Panc1 (cell line): ENCODE measurements at regions not wholly inside any gene's neighbourhood (a gene's known extent, or its start where the extent isn't known, plus 50 kb on each side); places are given as distances from the start of the nearest gene placed in this dataset.

Experiments
- ATAC-seq: fragments of 200-7000 bp; cut with Tn5 transposase; 2 replicates; pipeline ENCODE4 v1.9.1; 2020; ENCODE audit warnings: mild to moderate bottlenecking, moderate library complexity
- BruUV-seq: library from RNA; stranded (reverse); fragments of 400-500 nt; replicated peaks from 2 replicates; lab custom pipeline; 2021; lab: Mats Ljungman, UMichigan
- CTCF ChIA-PET: fragments of 300-600 bp; sonication (Branson Sonifier 250); formaldehyde crosslinking; loops from one replicate; lab custom pipeline; 2022; ENCODE audit warnings: antibody characterized with exemption; lab: Charles Lee
- POLR2A ChIA-PET: fragments of 300-600 bp; sonication (Branson Sonifier 250); formaldehyde crosslinking; loops from one replicate; lab custom pipeline; 2022; ENCODE audit warnings: antibody characterized with exemption; lab: Charles Lee
- DNase-seq: peaks from one replicate; pipeline ENCODE4 v3.0.0-alpha.2; 2010; ENCODE audit warnings: low read depth, low spot score
- H3K27ac ChIP-seq: 2 replicates; pipeline ENCODE4 v1.5.1; 2011; ENCODE audit warnings: mild to moderate bottlenecking, low read length, inconsistent platforms
- H3K27me3 ChIP-seq: fragments of 200-500 bp; sonication (Bioruptor generic); 2 replicates; pipeline ENCODE4 v1.6.0; 2014; ENCODE audit warnings: low read length, inconsistent platforms; ENCODE audit not compliant: control insufficient read depth, insufficient read depth
- H3K36me3 ChIP-seq: fragments of 200-500 bp; sonication (Bioruptor generic); 2 replicates; pipeline ENCODE4 v1.5.1; 2014; ENCODE audit warnings: inconsistent platforms, mild to moderate bottlenecking, low read length, moderate library complexity; ENCODE audit not compliant: control insufficient read depth, insufficient read depth
- H3K4me1 ChIP-seq: 2 replicates; pipeline ENCODE4 v1.5.1; 2011; ENCODE audit warnings: inconsistent platforms, mild to moderate bottlenecking, low read length, moderate library complexity; ENCODE audit not compliant: control insufficient read depth, insufficient read depth
- H3K4me3 ChIP-seq, 2 experiments: 2 replicates each; pipeline ENCODE4 v1.5.1; 2011 to 2012; ENCODE audit warnings: low read depth in 2 of 2, low read length in 2 of 2, mild to moderate bottlenecking in 2 of 2, inconsistent platforms in 1 of 2, moderate library complexity in 1 of 2
- H3K9me3 ChIP-seq: fragments of 200-500 bp; sonication (Bioruptor generic); 2 replicates; pipeline ENCODE4 v1.5.1; 2014; ENCODE audit warnings: low read depth, mild to moderate bottlenecking, inconsistent platforms, low read length, moderate library complexity; ENCODE audit not compliant: control insufficient read depth, insufficient read depth
- POLR2AphosphoS5 ChIP-seq: IDR thresholded peaks from 2 replicates; pipeline ENCODE4 v1.6.1; 2012; ENCODE audit warnings: mild to moderate bottlenecking, low read depth, low read length, moderate library complexity
- SIN3A ChIP-seq: IDR thresholded peaks from 2 replicates; pipeline ENCODE4 v1.6.1; 2012; ENCODE audit warnings: low read depth, mild to moderate bottlenecking, low read length, moderate library complexity, borderline replicate concordance; ENCODE audit not compliant: insufficient read depth
- TCF7L2 ChIP-seq: IDR thresholded peaks from 2 replicates; pipeline ENCODE4 v1.6.1; 2011; ENCODE audit warnings: mild to moderate bottlenecking, low read depth, low read length, inconsistent platforms
- in situ Hi-C: cut with HindIII; loops from 2 replicates; pipeline ENCODE4 v1.10.0; 2016; ENCODE audit warnings: low sequenced_read_pairs, low pct_unique_long_range_greater_than_20kb
- intact Hi-C: fragments of 100-400 bp; cut with micrococcal nuclease; formaldehyde crosslinking; loops from one replicate; pipeline ENCODE4 v1.10.0; 2022; ENCODE audit not compliant: unreplicated experiment
- TF ChIP-seq, protein P1 (sequence below): fragments of 450-650 bp; IDR thresholded peaks from 2 replicates; pipeline ENCODE4 v1.5.1; 2017; ENCODE audit warnings: mild to moderate bottlenecking
- TF ChIP-seq, protein P2 (sequence below), 2 experiments: IDR thresholded peaks; 2 replicates each; pipeline ENCODE4 v1.6.1; 2011 to 2012; ENCODE audit warnings: low read depth in 2 of 2, control low read depth in 1 of 2, low read length in 1 of 2, mild to moderate bottlenecking in 1 of 2, moderate library complexity in 1 of 2; ENCODE audit not compliant: insufficient read depth in 1 of 2

DNA sequence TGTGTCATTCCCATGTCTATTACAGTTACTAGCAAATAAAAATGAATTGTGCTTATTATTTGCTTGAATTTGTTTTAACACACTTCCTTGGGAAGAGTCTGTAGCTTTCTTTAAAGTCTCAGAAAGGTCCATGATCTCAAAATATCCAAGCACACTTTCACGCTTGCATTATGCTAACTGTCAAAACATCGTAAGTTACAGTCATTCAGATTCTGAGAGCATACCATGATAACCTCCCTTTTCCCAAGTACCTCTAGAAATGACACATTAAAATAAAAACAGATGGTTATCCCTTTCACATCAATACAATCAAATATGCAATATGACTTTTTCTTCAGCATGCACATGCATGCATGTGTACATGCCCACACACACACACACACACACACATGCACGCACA, 1044.4 kb upstream of the MAP3K7 start:
- TF ChIP-seq, protein P1, sequence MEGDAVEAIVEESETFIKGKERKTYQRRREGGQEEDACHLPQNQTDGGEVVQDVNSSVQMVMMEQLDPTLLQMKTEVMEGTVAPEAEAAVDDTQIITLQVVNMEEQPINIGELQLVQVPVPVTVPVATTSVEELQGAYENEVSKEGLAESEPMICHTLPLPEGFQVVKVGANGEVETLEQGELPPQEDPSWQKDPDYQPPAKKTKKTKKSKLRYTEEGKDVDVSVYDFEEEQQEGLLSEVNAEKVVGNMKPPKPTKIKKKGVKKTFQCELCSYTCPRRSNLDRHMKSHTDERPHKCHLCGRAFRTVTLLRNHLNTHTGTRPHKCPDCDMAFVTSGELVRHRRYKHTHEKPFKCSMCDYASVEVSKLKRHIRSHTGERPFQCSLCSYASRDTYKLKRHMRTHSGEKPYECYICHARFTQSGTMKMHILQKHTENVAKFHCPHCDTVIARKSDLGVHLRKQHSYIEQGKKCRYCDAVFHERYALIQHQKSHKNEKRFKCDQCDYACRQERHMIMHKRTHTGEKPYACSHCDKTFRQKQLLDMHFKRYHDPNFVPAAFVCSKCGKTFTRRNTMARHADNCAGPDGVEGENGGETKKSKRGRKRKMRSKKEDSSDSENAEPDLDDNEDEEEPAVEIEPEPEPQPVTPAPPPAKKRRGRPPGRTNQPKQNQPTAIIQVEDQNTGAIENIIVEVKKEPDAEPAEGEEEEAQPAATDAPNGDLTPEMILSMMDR, result no peak
- TF ChIP-seq SIN3A (no peak), POLR2AphosphoS5 (no peak), TCF7L2 (no peak)
- TF ChIP-seq, protein P2, sequence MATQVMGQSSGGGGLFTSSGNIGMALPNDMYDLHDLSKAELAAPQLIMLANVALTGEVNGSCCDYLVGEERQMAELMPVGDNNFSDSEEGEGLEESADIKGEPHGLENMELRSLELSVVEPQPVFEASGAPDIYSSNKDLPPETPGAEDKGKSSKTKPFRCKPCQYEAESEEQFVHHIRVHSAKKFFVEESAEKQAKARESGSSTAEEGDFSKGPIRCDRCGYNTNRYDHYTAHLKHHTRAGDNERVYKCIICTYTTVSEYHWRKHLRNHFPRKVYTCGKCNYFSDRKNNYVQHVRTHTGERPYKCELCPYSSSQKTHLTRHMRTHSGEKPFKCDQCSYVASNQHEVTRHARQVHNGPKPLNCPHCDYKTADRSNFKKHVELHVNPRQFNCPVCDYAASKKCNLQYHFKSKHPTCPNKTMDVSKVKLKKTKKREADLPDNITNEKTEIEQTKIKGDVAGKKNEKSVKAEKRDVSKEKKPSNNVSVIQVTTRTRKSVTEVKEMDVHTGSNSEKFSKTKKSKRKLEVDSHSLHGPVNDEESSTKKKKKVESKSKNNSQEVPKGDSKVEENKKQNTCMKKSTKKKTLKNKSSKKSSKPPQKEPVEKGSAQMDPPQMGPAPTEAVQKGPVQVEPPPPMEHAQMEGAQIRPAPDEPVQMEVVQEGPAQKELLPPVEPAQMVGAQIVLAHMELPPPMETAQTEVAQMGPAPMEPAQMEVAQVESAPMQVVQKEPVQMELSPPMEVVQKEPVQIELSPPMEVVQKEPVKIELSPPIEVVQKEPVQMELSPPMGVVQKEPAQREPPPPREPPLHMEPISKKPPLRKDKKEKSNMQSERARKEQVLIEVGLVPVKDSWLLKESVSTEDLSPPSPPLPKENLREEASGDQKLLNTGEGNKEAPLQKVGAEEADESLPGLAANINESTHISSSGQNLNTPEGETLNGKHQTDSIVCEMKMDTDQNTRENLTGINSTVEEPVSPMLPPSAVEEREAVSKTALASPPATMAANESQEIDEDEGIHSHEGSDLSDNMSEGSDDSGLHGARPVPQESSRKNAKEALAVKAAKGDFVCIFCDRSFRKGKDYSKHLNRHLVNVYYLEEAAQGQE (IDR thresholded peaks at IDR 0.05; ENCODE audit: insufficient read depth in 1 of 2, low read depth in 2 of 2, low read length in 1 of 2), result no peak
- H3K4me1 ChIP-seq, result no peaks in the 10 kb centered on the region
- in situ Hi-C loops (no loop called here), intact Hi-C loops (no loop called here)
- ATAC-seq, result no peak
- H3K4me3 ChIP-seq, result no peak overlapping the region
- H3K9me3 ChIP-seq, result no peaks in the 10 kb centered on the region
- H3K36me3 ChIP-seq, result no peaks in the 10 kb centered on the region
- H3K27ac ChIP-seq, result no peak overlapping the region
- ChIA-PET POLR2A (no interaction called here), CTCF (no interaction called here)
- no TSS peak for BruUV-seq
- H3K27me3 ChIP-seq, result no peaks in the 10 kb centered on the region
- DNase-seq, result no peak

DNA sequence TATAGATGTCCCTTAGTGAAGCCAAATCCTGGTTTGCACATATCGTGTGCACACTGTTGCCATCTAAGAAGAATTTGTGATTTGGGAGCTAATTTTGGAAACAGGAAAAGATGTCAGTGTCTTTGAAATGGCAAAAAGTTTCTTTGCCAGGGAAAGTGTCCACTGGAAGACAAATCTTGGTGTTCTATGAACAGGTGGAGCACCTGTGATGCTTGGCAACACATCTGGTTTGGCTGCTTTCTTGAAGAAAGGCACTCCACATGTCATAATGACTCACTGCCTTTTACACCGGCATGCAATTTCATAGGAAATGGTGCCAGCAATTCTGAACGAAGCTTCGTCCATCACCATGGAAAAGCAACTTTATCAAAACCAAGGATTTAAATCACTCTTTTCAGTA, 1040.0 kb upstream of the MAP3K7 start:
- DNase-seq (no peak), ATAC-seq (no peak)
- no TSS peak for BruUV-seq
- H3K9me3 ChIP-seq, result no peaks in the 10 kb centered on the region
- no peak overlapping the region for H3K4me3 ChIP-seq
- POLR2A ChIA-PET, result no interaction called here
- no peak overlapping the region for H3K27ac ChIP-seq
- CTCF ChIA-PET, result no interaction called here
- in situ Hi-C loops, result no loop called here
- TF ChIP-seq, protein P2 (IDR thresholded peaks at IDR 0.05; ENCODE audit: insufficient read depth in 1 of 2, low read depth in 2 of 2, low read length in 1 of 2), result no peak
- TF ChIP-seq, protein P1, result no peak
- TF ChIP-seq POLR2AphosphoS5, result no peak
- TF ChIP-seq SIN3A, result no peak
- no peak for TF ChIP-seq TCF7L2
- no peaks in the 10 kb centered on the region for H3K36me3 ChIP-seq
- no peaks in the 10 kb centered on the region for H3K4me1 ChIP-seq
- no peaks in the 10 kb centered on the region for H3K27me3 ChIP-seq
- intact Hi-C loops, result no loop called here
